ENCODE measurements at regions not wholly inside any gene's neighbourhood (a gene's known extent, or its start where the extent isn't known, plus 50 kb on each side); places are given as distances from the start of the nearest gene placed in this dataset.

GRCh38 chrX:40164751-40165150 lies 67.0 kb upstream of the BCOR start:
- no peak for TF ChIP-seq EP300 (IDR thresholded peaks at IDR 0.05; ENCODE audit: borderline replicate concordance in 1 of 2, low read depth in 1 of 2, low read length in 1 of 2)
- no peak for TF ChIP-seq CTCF (IDR thresholded peaks at IDR 0.05)
- TF ChIP-seq PBX3 (IDR thresholded peaks at IDR 0.05) = no peak
- TF ChIP-seq USF1 (IDR thresholded peaks at IDR 0.05; ENCODE audit: borderline replicate concordance, low read depth) = no peak
- no peak for TF ChIP-seq MXI1 (IDR thresholded peaks at IDR 0.05; ENCODE audit: low read depth, low read length)
- TF ChIP-seq RAD21 (IDR thresholded peaks at IDR 0.05; ENCODE audit: low read length) = no peak
- TF ChIP-seq MAX (IDR thresholded peaks at IDR 0.05; ENCODE audit: low read depth) = no peak
- no peak for TF ChIP-seq SIN3A (IDR thresholded peaks at IDR 0.05; ENCODE audit: borderline replicate concordance, low read depth, low read length)
- no peak for TF ChIP-seq IRF3 (IDR thresholded peaks at IDR 0.05; ENCODE audit: low read depth, low read length)
- no peak for TF ChIP-seq FOXM1 (IDR thresholded peaks at IDR 0.05; ENCODE audit: low read depth)
- no peak for TF ChIP-seq USF2 (IDR thresholded peaks at IDR 0.05; ENCODE audit: borderline replicate concordance, low read depth, low read length)

All from SK-N-SH (cell line).